Endothelial cell of umbilical vein (primary cell): ENCODE measurements at regions not wholly inside any gene's neighbourhood (a gene's known extent, or its start where the extent isn't known, plus 50 kb on each side); places are given as distances from the start of the nearest gene placed in this dataset.

ENCODE experiments used
- EZH2 ChIP-seq: IDR thresholded peaks from 2 replicates; pipeline ENCODE4 v1.6.1; 2012; ENCODE audit warnings: borderline replicate concordance, low read depth, mild to moderate bottlenecking, moderate library complexity, low read length, inconsistent platforms; ENCODE audit not compliant: severe bottlenecking
- FOS ChIP-seq: IDR thresholded peaks from 2 replicates; pipeline ENCODE4 v1.6.1; 2011; ENCODE audit warnings: mild to moderate bottlenecking, low read length, moderate library complexity, borderline replicate concordance; ENCODE audit not compliant: insufficient read depth
- GATA2 ChIP-seq: IDR thresholded peaks from 2 replicates; pipeline ENCODE4 v1.7.0; 2011; ENCODE audit warnings: low read depth, mild to moderate bottlenecking, moderate library complexity, mixed read lengths, low read length; ENCODE audit not compliant: insufficient read length, insufficient read depth
- JUN ChIP-seq: IDR thresholded peaks from 2 replicates; pipeline ENCODE4 v1.6.1; 2011; ENCODE audit warnings: borderline replicate concordance, low read depth; ENCODE audit not compliant: insufficient read length, insufficient read depth
- MYC ChIP-seq: IDR thresholded peaks from one replicate; pipeline ENCODE4 v1.6.1; 2011; ENCODE audit warnings: mild to moderate bottlenecking, low read depth, low read length
- POLR2A ChIP-seq: IDR thresholded peaks from 2 replicates; pipeline ENCODE4 v1.6.1; 2012; ENCODE audit warnings: low read depth, mild to moderate bottlenecking, control low read depth, low read length
- POLR2AphosphoS5 ChIP-seq: IDR thresholded peaks from 2 replicates; pipeline ENCODE4 v1.6.1; 2012; ENCODE audit warnings: low read depth, mild to moderate bottlenecking, control low read depth, low read length, moderate library complexity; ENCODE audit not compliant: insufficient read depth
- TF ChIP-seq, protein P1 (sequence below), 2 donors: IDR thresholded peaks; 1 replicate in 1 of 2; 2 replicates in 1 of 2; pipeline ENCODE4 v1.5.1; 2011; ENCODE audit warnings: low read length in 2 of 2, mild to moderate bottlenecking in 2 of 2, moderate library complexity in 2 of 2, control low read depth in 1 of 2, inconsistent platforms in 1 of 2, low read depth in 1 of 2; ENCODE audit not compliant: insufficient read depth in 1 of 2; ENCODE audit errors: extremely low read depth in 1 of 2

DNA sequence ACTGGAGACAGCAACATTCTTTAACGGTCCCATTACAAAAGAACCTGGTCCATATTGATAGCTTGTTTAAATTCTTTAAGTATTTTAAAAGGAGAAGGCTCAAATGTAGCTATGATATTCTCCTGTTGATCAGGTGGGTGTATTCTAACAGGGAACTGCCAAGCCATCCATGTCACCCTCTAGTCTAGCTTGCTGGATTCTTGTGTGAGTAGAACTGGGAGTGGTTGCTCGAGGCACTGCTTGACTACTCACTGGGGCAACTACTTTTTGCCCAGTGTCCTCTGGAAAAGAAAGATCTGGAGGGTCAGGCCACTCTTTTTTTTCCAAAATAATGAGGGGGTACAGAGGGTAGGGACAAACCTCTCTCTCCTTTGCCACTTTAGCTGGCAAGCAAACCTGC lies 155.1 kb downstream of the ZNF518B start:
- TF ChIP-seq, protein P1, sequence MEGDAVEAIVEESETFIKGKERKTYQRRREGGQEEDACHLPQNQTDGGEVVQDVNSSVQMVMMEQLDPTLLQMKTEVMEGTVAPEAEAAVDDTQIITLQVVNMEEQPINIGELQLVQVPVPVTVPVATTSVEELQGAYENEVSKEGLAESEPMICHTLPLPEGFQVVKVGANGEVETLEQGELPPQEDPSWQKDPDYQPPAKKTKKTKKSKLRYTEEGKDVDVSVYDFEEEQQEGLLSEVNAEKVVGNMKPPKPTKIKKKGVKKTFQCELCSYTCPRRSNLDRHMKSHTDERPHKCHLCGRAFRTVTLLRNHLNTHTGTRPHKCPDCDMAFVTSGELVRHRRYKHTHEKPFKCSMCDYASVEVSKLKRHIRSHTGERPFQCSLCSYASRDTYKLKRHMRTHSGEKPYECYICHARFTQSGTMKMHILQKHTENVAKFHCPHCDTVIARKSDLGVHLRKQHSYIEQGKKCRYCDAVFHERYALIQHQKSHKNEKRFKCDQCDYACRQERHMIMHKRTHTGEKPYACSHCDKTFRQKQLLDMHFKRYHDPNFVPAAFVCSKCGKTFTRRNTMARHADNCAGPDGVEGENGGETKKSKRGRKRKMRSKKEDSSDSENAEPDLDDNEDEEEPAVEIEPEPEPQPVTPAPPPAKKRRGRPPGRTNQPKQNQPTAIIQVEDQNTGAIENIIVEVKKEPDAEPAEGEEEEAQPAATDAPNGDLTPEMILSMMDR (IDR thresholded peaks at IDR 0.05; ENCODE audit: extremely low read depth in 1 of 2, insufficient read depth in 1 of 2, low read depth in 1 of 2, low read length in 2 of 2) = no peak
- no peak for TF ChIP-seq EZH2
- TF ChIP-seq GATA2 = no peak
- no peak for TF ChIP-seq POLR2A
- no peak for TF ChIP-seq JUN
- TF ChIP-seq MYC = no peak
- TF ChIP-seq POLR2AphosphoS5 = no peak
- TF ChIP-seq FOS = no peak
